ENCODE measurements at regions not wholly inside any gene's neighbourhood (a gene's known extent, or its start where the extent isn't known, plus 50 kb on each side); places are given as distances from the start of the nearest gene placed in this dataset.
A peak's percentile ranks its signal among the peaks of the same experiment; 100 is the strongest.

DNA sequence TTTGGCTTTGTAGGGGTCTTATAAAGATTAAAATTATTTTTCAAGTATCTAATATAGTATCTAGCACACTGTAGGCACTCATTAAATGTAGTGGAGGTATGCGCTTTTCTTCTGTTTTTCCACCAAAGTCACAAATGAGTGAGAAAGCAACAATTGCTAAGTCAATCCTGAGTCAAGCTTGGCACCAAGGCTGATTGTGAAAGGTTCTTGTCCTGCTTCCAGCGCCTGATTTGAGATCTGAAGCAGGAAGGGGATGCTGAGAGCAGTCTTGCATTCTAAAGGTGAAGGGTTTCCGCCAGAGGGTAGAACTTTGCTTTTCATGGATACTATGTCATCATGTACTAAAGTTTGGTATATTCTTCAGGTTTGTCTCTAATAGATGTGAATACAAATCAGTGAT is 64.9 kb upstream of the DAAM1 start (continued):
- TF ChIP-seq PBX2 (CRISPR knock-in tag; IDR thresholded peaks at IDR 0.05) (no peak), ZNF484 (CRISPR knock-in tag; IDR thresholded peaks at IDR 0.05; ENCODE audit: borderline replicate concordance, low read depth) (no peak)

DNA sequence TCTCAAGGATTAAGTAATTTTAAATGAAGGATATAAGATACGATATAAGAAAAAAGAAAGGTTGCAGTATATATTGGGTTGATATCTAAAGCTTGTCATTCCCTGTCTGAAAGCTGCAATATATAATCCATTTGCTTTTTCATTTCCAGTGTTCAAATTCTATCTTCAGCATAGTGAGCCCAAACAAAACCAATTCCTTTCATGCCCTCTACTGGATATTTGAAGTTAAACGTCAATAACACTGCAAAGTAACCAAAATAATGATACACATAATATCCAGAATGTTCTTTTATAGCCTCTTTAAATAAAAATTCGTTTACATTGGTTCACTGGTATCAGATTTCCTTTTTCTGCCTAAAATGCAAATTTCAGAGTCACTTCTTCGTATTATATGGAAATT is 64.5 kb upstream of the DAAM1 start:
- Histone ChIP-seq H3K4me1 (ENCODE audit: insufficient read depth, low read length) (no peaks in the 10 kb centered on the region), H3K79me2 (ENCODE audit: insufficient read depth, low read length) (no peaks in the 10 kb centered on the region), H3K4me3 (replicated peaks in 1 of 3; ENCODE audit: insufficient read depth in 1 of 3, low read depth in 2 of 3, low read length in 3 of 3) (no peak overlapping the region), H2AFZ (ENCODE audit: low read length) (no peak overlapping the region), H3K27me3 (ENCODE audit: control insufficient read depth in 1 of 2, insufficient read depth in 2 of 2, low read length in 2 of 2) (no peaks in the 10 kb centered on the region), H3K9me3 (ENCODE audit: low read length) (no peaks in the 10 kb centered on the region), H3K27ac (ENCODE audit: extremely low read length, insufficient read depth, low read length) (no peak overlapping the region), H4K20me1 (ENCODE audit: insufficient read depth, low read length) (no peaks in the 10 kb centered on the region), H3K4me2 (ENCODE audit: low read depth, low read length) (no peak overlapping the region), H3K36me3 (replicated peaks in 1 of 2; ENCODE audit: control insufficient read depth in 1 of 2, insufficient read depth in 2 of 2, low read length in 2 of 2) (no peaks in the 10 kb centered on the region), H3K9ac (ENCODE audit: insufficient read depth, low read depth, low read length) (no peak overlapping the region)
- peak; percentile 56 for FAIRE-seq
- ChIA-PET CTCF (ENCODE audit: low intra/inter-chr PET ratio, low total read pairs) (interaction anchor here (1.7 kb wide), 1 partner anchor 95 kb away, joined by 11 read pairs; no protein-coding TSS in a partner anchor), POLR2A (no interaction called here)
- in situ Hi-C loops (cut with HindIII; ENCODE audit: extremely low pct_ligation_motif_present, low pct_unique_long_range_greater_than_20kb) (no loop called here), intact Hi-C loops (cut with micrococcal nuclease; ENCODE audit: unreplicated experiment) (loop anchor here (2.0 kb wide), 1 partner anchor 95 kb away; no protein-coding TSS in a partner anchor)
- no peak for DNase-seq (ENCODE audit: low spot score)
- WGBS (ENCODE audit: low lambda C conversion rate) = 17% methylated on average over 4 of the region's 4 CpGs
- no TSS peak for BruUV-seq (replicated peaks)
- TF ChIP-seq CTCF (CRISPR knock-in tag; IDR thresholded peaks at IDR 0.05) (peak; percentile 49), ARID2 (CRISPR knock-in tag; IDR thresholded peaks at IDR 0.05; ENCODE audit: borderline replicate concordance) (no peak), STAG1 (CRISPR knock-in tag; IDR thresholded peaks at IDR 0.05) (peak; percentile 65), SMC3 (IDR thresholded peaks at IDR 0.05; ENCODE audit: low read length) (peak; percentile 19; the same call in 1 of the 2 replicates), SKIL (CRISPR knock-in tag; IDR thresholded peaks at IDR 0.05; ENCODE audit: borderline replicate concordance) (no peak)
- peak; percentile 43; the same call in 1 of the 3 replicates for ATAC-seq

All from HepG2 (cell line).